WTC11 (cell line): ENCODE measurements at regions not wholly inside any gene's neighbourhood (a gene's known extent, or its start where the extent isn't known, plus 50 kb on each side); places are given as distances from the start of the nearest gene placed in this dataset.
"Not testable (repeated sequence)": the region's sequence is repeated elsewhere in the genome, so short reads cannot be mapped to it uniquely, and the experiment has no call there.

Experiments used
- ATAC-seq: fragments of 200-7000 bp; cut with Tn5 transposase; 2 replicates; pipeline ENCODE4 v1.10.0; 2021; ENCODE audit warnings: mild to moderate bottlenecking, moderate library complexity
- CTCF ChIA-PET: fragments of 300-600 bp; sonication (Branson Sonifier 250); formaldehyde crosslinking; loops from one replicate; lab custom pipeline; 2021; ENCODE audit warnings: antibody characterized with exemption; lab: Charles Lee
- POLR2A ChIA-PET: fragments of 350-600 bp; sonication (Branson Sonifier 250); formaldehyde crosslinking; loops from one replicate; lab custom pipeline; 2021; ENCODE audit warnings: antibody characterized with exemption; lab: Charles Lee
- DNase-seq: peaks from one replicate; pipeline ENCODE4 v3.0.0; 2021; ENCODE audit warnings: low spot score
- H3K27ac Mint-ChIP-seq: 2 replicates; pipeline ENCODE4 v1.8.0; 2021; ENCODE audit warnings: mixed read lengths
- H3K27me3 Mint-ChIP-seq: 2 replicates; pipeline ENCODE4 v1.8.0; 2021; ENCODE audit warnings: low read depth, mild to moderate bottlenecking, moderate library complexity, mixed read lengths
- H3K36me3 Mint-ChIP-seq: 2 replicates; pipeline ENCODE4 v1.8.0; 2021; ENCODE audit warnings: mixed read lengths
- H3K4me1 Mint-ChIP-seq: 2 replicates; pipeline ENCODE4 v1.8.0; 2022; ENCODE audit warnings: mixed read lengths
- H3K4me3 Mint-ChIP-seq: 2 replicates; pipeline ENCODE4 v1.8.0; 2021; ENCODE audit warnings: mild to moderate bottlenecking, moderate library complexity, mixed read lengths
- H3K9me3 Mint-ChIP-seq: 2 replicates; pipeline ENCODE4 v1.8.0; 2021; ENCODE audit warnings: mixed read lengths
- AR ChIP-seq: fragments of 250-450 bp; sonication (Bioruptor Pico); IDR thresholded peaks from 2 replicates; pipeline ENCODE4 v1.9.0; 2021; ENCODE audit warnings: mild to moderate bottlenecking
- CTCF ChIP-seq: fragments of 200-600 bp; IDR thresholded peaks from 2 replicates; pipeline ENCODE4 v1.8.0; 2022; ENCODE audit warnings: antibody characterized with exemption
- EMX1 ChIP-seq: fragments of 250-450 bp; sonication (Bioruptor Pico); IDR thresholded peaks from 2 replicates; pipeline ENCODE4 v1.8.0; 2021; ENCODE audit warnings: mild to moderate bottlenecking
- FOXP4 ChIP-seq: sonication (generic); formaldehyde crosslinking; IDR thresholded peaks from 2 replicates; pipeline ENCODE4 v1.8.0; 2022; ENCODE audit warnings: mild to moderate bottlenecking, missing genetic modification reagents
- GABPB1 ChIP-seq: sonication (generic); formaldehyde crosslinking; IDR thresholded peaks from 2 replicates; pipeline ENCODE4 v1.8.1; 2023; ENCODE audit warnings: mild to moderate bottlenecking, missing genetic modification reagents
- USF2 ChIP-seq: sonication (generic); formaldehyde crosslinking; IDR thresholded peaks from 2 replicates; pipeline ENCODE4 v1.8.1; 2023; ENCODE audit warnings: mild to moderate bottlenecking, missing genetic modification reagents, moderate library complexity
- ZNF281 ChIP-seq: sonication (generic); formaldehyde crosslinking; IDR thresholded peaks from 2 replicates; pipeline ENCODE4 v1.8.0; 2023; ENCODE audit warnings: mild to moderate bottlenecking, missing genetic modification reagents
- ZNF425 ChIP-seq: fragments of 250-450 bp; sonication (Bioruptor Pico); conservative IDR thresholded peaks from 2 replicates; pipeline ENCODE4 v1.9.0; 2021; ENCODE audit warnings: mild to moderate bottlenecking

GRCh38 chr10:27312854-27313253, 72.3 kb upstream of the ACBD5 start:
- POLR2A ChIA-PET: no interaction called here
- no peaks in the 10 kb centered on the region for H3K9me3 Mint-ChIP-seq
- DNase-seq (no peak), ATAC-seq (no peak)
- H3K4me3 Mint-ChIP-seq: no peak overlapping the region
- H3K27ac Mint-ChIP-seq: no peak overlapping the region
- no peaks in the 10 kb centered on the region for H3K4me1 Mint-ChIP-seq
- CTCF ChIA-PET: no interaction called here
- H3K36me3 Mint-ChIP-seq: no peaks in the 10 kb centered on the region
- H3K27me3 Mint-ChIP-seq: no peaks in the 10 kb centered on the region
- TF ChIP-seq USF2 (CRISPR knock-in tag) (no peak), EMX1 (CRISPR knock-in tag) (no peak), FOXP4 (CRISPR knock-in tag) (no peak), CTCF (no peak), GABPB1 (CRISPR knock-in tag) (no peak), AR (CRISPR knock-in tag) (no peak), ZNF425 (CRISPR knock-in tag) (no peak), ZNF281 (CRISPR knock-in tag) (no peak)

GRCh38 chr10:27311809-27312208, 71.2 kb upstream of the ACBD5 start:
- H3K27me3 Mint-ChIP-seq, ATAC-seq, H3K27ac Mint-ChIP-seq: not testable (repeated sequence)

GRCh38 chr10:27298522-27298850, 57.9 kb upstream of the ACBD5 start:
- CTCF ChIA-PET, H3K4me1 Mint-ChIP-seq, ATAC-seq, POLR2A ChIA-PET, DNase-seq, H3K4me3 Mint-ChIP-seq, H3K27ac Mint-ChIP-seq, H3K27me3 Mint-ChIP-seq: not testable (repeated sequence)
- peaks cover 18% of the 10 kb centered on the region for H3K36me3 Mint-ChIP-seq
- peaks cover 41% of the 10 kb centered on the region for H3K9me3 Mint-ChIP-seq

More at GRCh38 chr10:27311809-27312208, 71.2 kb upstream of the ACBD5 start:
- H3K4me1 Mint-ChIP-seq, DNase-seq, H3K36me3 Mint-ChIP-seq, POLR2A ChIA-PET, CTCF ChIA-PET, H3K4me3 Mint-ChIP-seq, H3K9me3 Mint-ChIP-seq: not testable (repeated sequence)
